ENCODE measurements at regions not wholly inside any gene's neighbourhood (a gene's known extent, or its start where the extent isn't known, plus 50 kb on each side); places are given as distances from the start of the nearest gene placed in this dataset.

GRCh38 chr6:139925894-139926641 lies 551.6 kb upstream of the CITED2 start:
- TF ChIP-seq CTCF (IDR thresholded peaks at IDR 0.05; ENCODE audit: low read length) (no peak), EZH2 (optimal IDR thresholded peaks at IDR 0.05; ENCODE audit: low read depth, low read length) (no peak)
